ENCODE measurements at regions not wholly inside any gene's neighbourhood (a gene's known extent, or its start where the extent isn't known, plus 50 kb on each side); places are given as distances from the start of the nearest gene placed in this dataset.

DNA sequence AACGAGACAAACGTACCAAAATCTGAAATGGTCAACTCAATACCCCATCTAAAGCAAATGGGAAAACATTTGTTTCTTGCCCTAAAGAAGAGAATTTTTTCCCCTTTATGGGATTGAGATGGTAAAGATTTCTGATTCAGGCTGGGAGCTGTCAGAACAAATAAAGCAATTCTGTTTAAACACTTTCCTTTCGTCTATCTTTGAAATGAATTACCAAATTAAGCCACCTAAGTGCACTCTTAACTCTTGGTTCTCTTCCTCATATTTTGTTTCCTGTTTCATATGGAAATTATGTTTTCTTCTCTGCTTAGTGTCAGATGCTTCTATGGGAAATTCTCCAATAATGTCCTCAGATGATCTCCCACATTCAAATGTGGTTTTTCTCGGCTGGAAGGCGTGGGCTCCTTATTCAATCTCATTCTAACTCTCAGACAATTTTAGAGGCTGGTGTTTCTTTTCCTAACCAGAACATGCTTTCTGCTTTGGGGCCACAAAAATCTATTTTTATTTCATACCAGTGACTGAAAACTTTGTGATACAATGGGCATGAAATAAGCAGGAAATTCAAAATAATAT is 50.3 kb upstream of the HPF1 start:
- DNase-seq: no peak

Data from AML-193 (cell line).